ENCODE measurements at regions not wholly inside any gene's neighbourhood (a gene's known extent, or its start where the extent isn't known, plus 50 kb on each side); places are given as distances from the start of the nearest gene placed in this dataset.

DNA sequence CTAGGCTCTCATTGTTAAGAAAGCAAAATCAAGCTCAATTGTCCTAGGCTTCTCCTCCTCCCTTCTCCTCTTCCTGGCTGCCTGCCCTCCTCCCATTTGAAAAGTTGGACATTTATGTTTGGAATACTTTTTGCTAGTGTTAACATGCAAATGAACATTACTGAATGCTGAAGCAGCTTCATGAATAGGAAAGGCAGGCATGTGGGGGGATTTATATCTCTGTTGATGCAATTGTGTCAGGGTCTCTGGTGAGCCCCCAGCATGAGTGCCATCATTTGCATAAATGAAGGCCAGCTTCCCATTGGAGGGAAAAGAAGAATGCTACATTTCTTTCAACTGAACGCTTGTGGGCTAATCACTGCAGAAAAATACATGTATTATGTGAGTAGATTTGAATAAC, 160.1 kb upstream of the NDST3 start:
- H3K4me3 ChIP-seq (ENCODE audit: low read depth, low read length) = no peak overlapping the region
- no peak overlapping the region for H3K27ac ChIP-seq (ENCODE audit: low read depth, low read length)
- H3K9me3 ChIP-seq (ENCODE audit: control insufficient read depth, insufficient read depth, low read length) = no peaks in the 10 kb centered on the region
- DNase-seq (ENCODE audit: low read depth, low spot score) = no peak
- POLR2A ChIA-PET = no interaction called here
- CTCF ChIA-PET = no interaction called here
- H3K27me3 ChIP-seq (ENCODE audit: control insufficient read depth, insufficient read depth, low read length) = no peaks in the 10 kb centered on the region
- TF ChIP-seq, protein P1, sequence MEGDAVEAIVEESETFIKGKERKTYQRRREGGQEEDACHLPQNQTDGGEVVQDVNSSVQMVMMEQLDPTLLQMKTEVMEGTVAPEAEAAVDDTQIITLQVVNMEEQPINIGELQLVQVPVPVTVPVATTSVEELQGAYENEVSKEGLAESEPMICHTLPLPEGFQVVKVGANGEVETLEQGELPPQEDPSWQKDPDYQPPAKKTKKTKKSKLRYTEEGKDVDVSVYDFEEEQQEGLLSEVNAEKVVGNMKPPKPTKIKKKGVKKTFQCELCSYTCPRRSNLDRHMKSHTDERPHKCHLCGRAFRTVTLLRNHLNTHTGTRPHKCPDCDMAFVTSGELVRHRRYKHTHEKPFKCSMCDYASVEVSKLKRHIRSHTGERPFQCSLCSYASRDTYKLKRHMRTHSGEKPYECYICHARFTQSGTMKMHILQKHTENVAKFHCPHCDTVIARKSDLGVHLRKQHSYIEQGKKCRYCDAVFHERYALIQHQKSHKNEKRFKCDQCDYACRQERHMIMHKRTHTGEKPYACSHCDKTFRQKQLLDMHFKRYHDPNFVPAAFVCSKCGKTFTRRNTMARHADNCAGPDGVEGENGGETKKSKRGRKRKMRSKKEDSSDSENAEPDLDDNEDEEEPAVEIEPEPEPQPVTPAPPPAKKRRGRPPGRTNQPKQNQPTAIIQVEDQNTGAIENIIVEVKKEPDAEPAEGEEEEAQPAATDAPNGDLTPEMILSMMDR (IDR thresholded peaks at IDR 0.05; ENCODE audit: low read depth, low read length) = no peak

DNA sequence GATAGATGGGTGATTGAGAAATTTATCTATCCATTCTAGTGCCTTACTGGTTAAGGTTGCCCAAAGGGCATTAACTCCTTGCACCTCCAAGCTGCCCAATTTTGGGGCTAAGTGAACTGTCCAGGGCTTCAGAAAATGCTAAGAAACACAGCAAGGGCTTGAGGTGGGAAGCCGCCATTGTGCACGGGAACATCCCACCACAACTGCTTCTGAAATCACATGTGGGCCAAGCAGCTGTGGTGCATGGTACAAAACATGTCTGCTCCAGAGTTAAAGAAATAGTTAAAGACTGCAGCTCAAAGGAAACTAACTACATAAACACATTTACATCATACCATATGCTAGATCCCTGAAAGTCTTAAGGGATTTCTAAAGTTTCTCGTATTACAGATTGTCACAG, 144.3 kb upstream of the NDST3 start:
- Histone ChIP-seq H3K27ac (ENCODE audit: low read depth, low read length) (no peak overlapping the region), H3K4me3 (ENCODE audit: low read depth, low read length) (no peak overlapping the region), H3K9me3 (ENCODE audit: control insufficient read depth, insufficient read depth, low read length) (no peaks in the 10 kb centered on the region), H3K27me3 (ENCODE audit: control insufficient read depth, insufficient read depth, low read length) (no peaks in the 10 kb centered on the region)
- ChIA-PET POLR2A (no interaction called here), CTCF (no interaction called here)
- TF ChIP-seq, protein P1 (IDR thresholded peaks at IDR 0.05; ENCODE audit: low read depth, low read length) = no peak
- no peak for DNase-seq (ENCODE audit: low read depth, low spot score)

DNA sequence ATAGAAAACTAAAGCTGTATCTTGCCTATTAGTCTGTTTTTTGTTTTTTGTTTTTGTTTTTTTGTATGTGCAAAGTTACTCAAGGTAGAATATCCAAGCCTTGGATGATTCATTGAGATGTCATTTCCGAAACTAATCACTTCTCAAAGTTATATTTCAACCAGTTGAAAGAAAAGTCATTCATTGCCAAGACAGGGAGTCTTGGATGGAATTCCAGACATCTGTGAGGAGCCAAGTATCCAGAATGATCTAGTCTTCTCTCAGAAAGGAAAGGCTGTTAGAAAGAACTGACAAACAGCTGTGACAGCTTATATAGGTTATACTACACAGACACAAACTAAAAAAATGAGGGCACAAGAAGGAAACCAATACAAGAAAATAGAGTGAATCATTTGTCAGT, 141.1 kb upstream of the NDST3 start:
- CTCF ChIA-PET = no interaction called here
- TF ChIP-seq, protein P1 (IDR thresholded peaks at IDR 0.05; ENCODE audit: low read depth, low read length) = no peak
- DNase-seq (ENCODE audit: low read depth, low spot score) = no peak

DNA sequence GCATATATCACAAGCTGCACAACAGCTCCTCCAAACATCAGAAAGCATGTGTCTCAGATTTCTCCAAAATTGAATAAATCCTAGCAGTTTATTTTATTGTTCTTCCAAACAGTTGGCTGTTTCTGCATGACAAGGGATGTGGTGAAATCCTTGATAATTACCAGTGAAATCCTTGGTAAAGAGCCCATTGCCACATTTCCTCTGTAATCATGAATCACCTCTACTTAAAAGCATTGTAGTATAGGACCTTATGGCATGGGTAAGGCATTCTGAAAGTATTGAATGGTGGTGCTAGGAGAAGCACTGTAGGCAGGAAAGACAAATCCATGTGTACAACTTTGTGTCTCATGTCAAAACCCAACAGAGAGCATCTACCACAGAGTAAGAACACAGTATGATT, 135.8 kb upstream of the NDST3 start:
- TF ChIP-seq, protein P1 (IDR thresholded peaks at IDR 0.05; ENCODE audit: low read depth, low read length) = no peak
- DNase-seq (ENCODE audit: low read depth, low spot score) = no peak
- POLR2A ChIA-PET = no interaction called here
- Histone ChIP-seq H3K27ac (ENCODE audit: low read depth, low read length) (no peak overlapping the region), H3K4me3 (ENCODE audit: low read depth, low read length) (no peak overlapping the region), H3K27me3 (ENCODE audit: control insufficient read depth, insufficient read depth, low read length) (peaks cover 2% of the 10 kb centered on the region), H3K9me3 (ENCODE audit: control insufficient read depth, insufficient read depth, low read length) (no peaks in the 10 kb centered on the region)
- CTCF ChIA-PET = no interaction called here

More for the DNA sequence above, 141.1 kb upstream of the NDST3 start:
- Histone ChIP-seq H3K27ac (ENCODE audit: low read depth, low read length) (no peak overlapping the region), H3K27me3 (ENCODE audit: control insufficient read depth, insufficient read depth, low read length) (peaks cover 2% of the 10 kb centered on the region), H3K4me3 (ENCODE audit: low read depth, low read length) (no peak overlapping the region), H3K9me3 (ENCODE audit: control insufficient read depth, insufficient read depth, low read length) (no peaks in the 10 kb centered on the region)
- POLR2A ChIA-PET = no interaction called here

DNA sequence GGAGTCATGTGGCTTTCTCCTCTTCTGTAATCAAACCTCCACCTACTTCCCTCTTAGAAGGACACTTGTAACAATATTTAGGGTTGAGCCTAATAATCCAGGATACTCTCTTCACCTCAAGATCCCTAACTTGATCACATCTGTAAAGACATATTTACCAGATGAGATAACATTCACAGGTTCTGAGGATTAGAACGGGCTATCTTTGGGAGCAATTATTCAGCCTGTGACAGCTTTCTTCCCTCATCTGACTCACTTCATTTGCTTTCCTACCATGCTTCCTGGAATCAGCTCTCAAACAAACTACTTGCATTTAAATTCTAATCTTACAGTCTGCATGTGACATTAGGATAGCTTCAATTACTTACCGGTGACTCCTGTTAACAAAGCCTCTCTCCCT, 133.5 kb upstream of the NDST3 start:
- peaks cover 2% of the 10 kb centered on the region for H3K27me3 ChIP-seq (ENCODE audit: control insufficient read depth, insufficient read depth, low read length)
- no peak overlapping the region for H3K4me3 ChIP-seq (ENCODE audit: low read depth, low read length)
- H3K27ac ChIP-seq (ENCODE audit: low read depth, low read length) = no peak overlapping the region
- ChIA-PET POLR2A (no interaction called here), CTCF (no interaction called here)
- TF ChIP-seq, protein P1 (IDR thresholded peaks at IDR 0.05; ENCODE audit: low read depth, low read length) = no peak
- DNase-seq (ENCODE audit: low read depth, low spot score) = no peak
- H3K9me3 ChIP-seq (ENCODE audit: control insufficient read depth, insufficient read depth, low read length) = no peaks in the 10 kb centered on the region
